HEK293 (cell line): ENCODE measurements at regions not wholly inside any gene's neighbourhood (a gene's known extent, or its start where the extent isn't known, plus 50 kb on each side); places are given as distances from the start of the nearest gene placed in this dataset.
A peak's percentile ranks its signal among the peaks of the same experiment; 100 is the strongest.

Source experiments
- CTCF ChIA-PET: fragments of 350-600 bp; formaldehyde crosslinking; extraction: SDS; loops from one replicate; lab custom pipeline; 2021; ENCODE audit warnings: antibody characterized with exemption; lab: Yijun Ruan, JAX
- POLR2A ChIA-PET: fragments of 300-600 bp; formaldehyde crosslinking; extraction: SDS; loops from one replicate; lab custom pipeline; 2020; ENCODE audit warnings: antibody characterized with exemption, inconsistent platforms; lab: Yijun Ruan, JAX
- H3K27ac ChIP-seq: fragments of 200-500 bp; sonication (Bioruptor generic); 2 replicates; pipeline ENCODE4 v1.5.1; 2014; ENCODE audit warnings: low read depth, low read length, control low read depth, inconsistent platforms; ENCODE audit errors: extremely low read depth
- H3K36me3 ChIP-seq, 2 experiments: fragments of 200-500 bp in 1 of 2; sonication (Bioruptor generic) in 1 of 2; 1 replicate in 1 of 2; 2 replicates in 1 of 2; pipeline ENCODE4 v1.5.1; 2014 to 2017; ENCODE audit warnings: inconsistent platforms in 2 of 2, low read length in 2 of 2; ENCODE audit not compliant: control insufficient read depth in 2 of 2, insufficient read depth in 1 of 2
- H3K4me1 ChIP-seq: fragments of 200-500 bp; sonication (Bioruptor generic); 2 replicates; pipeline ENCODE4 v1.5.1; 2014; ENCODE audit warnings: mild to moderate bottlenecking, low read length, inconsistent platforms; ENCODE audit not compliant: control insufficient read depth, insufficient read depth
- H3K4me3 ChIP-seq: 2 replicates; pipeline ENCODE4 v1.5.1; 2011; ENCODE audit warnings: low read depth, mild to moderate bottlenecking, control low read depth, low read length, moderate library complexity
- H3K9me3 ChIP-seq: fragments of 200-500 bp; sonication (Bioruptor generic); 2 replicates; pipeline ENCODE4 v1.5.1; 2014; ENCODE audit warnings: low read depth, low read length, inconsistent platforms; ENCODE audit not compliant: control insufficient read depth, insufficient read depth
- EGR2 ChIP-seq: fragments of 450-650 bp; formaldehyde crosslinking; IDR thresholded peaks from 2 replicates; pipeline ENCODE4 v1.5.1; 2016; ENCODE audit warnings: low read depth, missing biosample characterization, missing genetic modification characterization
- IKZF3 ChIP-seq: fragments of 450-650 bp; IDR thresholded peaks from 2 replicates; pipeline ENCODE4 v1.5.0; 2018; ENCODE audit warnings: missing biosample characterization, mild to moderate bottlenecking, missing genetic modification characterization, moderate library complexity
- KLF16 ChIP-seq: fragments of 450-650 bp; formaldehyde crosslinking; IDR thresholded peaks from 2 replicates; pipeline ENCODE4 v1.5.1; 2017; ENCODE audit warnings: missing biosample characterization, missing genetic modification characterization
- KLF9 ChIP-seq: fragments of 450-650 bp; formaldehyde crosslinking; IDR thresholded peaks from 2 replicates; pipeline ENCODE4 v1.5.1; 2016; ENCODE audit warnings: missing biosample characterization, missing genetic modification characterization, low read depth
- SALL2 ChIP-seq: fragments of 450-650 bp; formaldehyde crosslinking; IDR thresholded peaks from 2 replicates; pipeline ENCODE4 v1.5.0; 2017; ENCODE audit warnings: missing biosample characterization, mild to moderate bottlenecking, missing genetic modification characterization, borderline replicate concordance
- ZFP37 ChIP-seq: fragments of 450-650 bp; formaldehyde crosslinking; IDR thresholded peaks from 2 replicates; pipeline ENCODE4 v1.5.1; 2016; ENCODE audit warnings: missing biosample characterization, missing genetic modification characterization
- ZNF133 ChIP-seq: fragments of 450-650 bp; formaldehyde crosslinking; IDR thresholded peaks from 2 replicates; pipeline ENCODE4 v1.5.1; 2016; ENCODE audit warnings: missing biosample characterization, missing genetic modification characterization
- ZNF146 ChIP-seq: fragments of 450-650 bp; formaldehyde crosslinking; IDR thresholded peaks from 2 replicates; pipeline ENCODE4 v1.5.1; 2016; ENCODE audit warnings: missing biosample characterization, missing genetic modification characterization
- ZNF174 ChIP-seq: fragments of 450-650 bp; formaldehyde crosslinking; IDR thresholded peaks from 2 replicates; pipeline ENCODE4 v1.5.0; 2017; ENCODE audit warnings: missing biosample characterization, mild to moderate bottlenecking, missing genetic modification characterization
- ZNF184 ChIP-seq: fragments of 450-650 bp; IDR thresholded peaks from 2 replicates; pipeline ENCODE4 v1.5.1; 2018; ENCODE audit warnings: missing biosample characterization, mild to moderate bottlenecking, missing genetic modification characterization
- ZNF211 ChIP-seq: fragments of 450-650 bp; formaldehyde crosslinking; IDR thresholded peaks from 2 replicates; pipeline ENCODE4 v1.5.1; 2016; ENCODE audit warnings: low read depth, missing biosample characterization, missing genetic modification characterization
- ZNF248 ChIP-seq: fragments of 450-650 bp; formaldehyde crosslinking; IDR thresholded peaks from 2 replicates; pipeline ENCODE4 v1.5.1; 2017; ENCODE audit warnings: missing biosample characterization, missing genetic modification characterization
- ZNF548 ChIP-seq: fragments of 450-650 bp; formaldehyde crosslinking; IDR thresholded peaks from 2 replicates; pipeline ENCODE4 v1.5.1; 2016; ENCODE audit warnings: missing biosample characterization, missing genetic modification characterization
- ZNF549 ChIP-seq: fragments of 450-650 bp; IDR thresholded peaks from 2 replicates; pipeline ENCODE4 v1.5.1; 2018; ENCODE audit warnings: missing biosample characterization, missing genetic modification characterization, mild to moderate bottlenecking, inconsistent platforms, moderate library complexity
- ZNF558 ChIP-seq: fragments of 450-650 bp; formaldehyde crosslinking; IDR thresholded peaks from 2 replicates; pipeline ENCODE4 v1.5.1; 2016; ENCODE audit warnings: missing biosample characterization, missing genetic modification characterization
- ZNF629 ChIP-seq: fragments of 450-650 bp; formaldehyde crosslinking; IDR thresholded peaks from 2 replicates; pipeline ENCODE4 v1.5.1; 2017; ENCODE audit warnings: missing biosample characterization, missing genetic modification characterization
- ZNF654 ChIP-seq: fragments of 450-650 bp; formaldehyde crosslinking; IDR thresholded peaks from 2 replicates; pipeline ENCODE4 v1.5.1; 2016; ENCODE audit warnings: low read depth, missing biosample characterization, missing genetic modification characterization
- ZNF768 ChIP-seq: fragments of 450-650 bp; formaldehyde crosslinking; IDR thresholded peaks from 2 replicates; pipeline ENCODE4 v1.5.1; 2018; ENCODE audit warnings: missing biosample characterization, mild to moderate bottlenecking, missing genetic modification characterization
- TF ChIP-seq, protein P1 (sequence below): fragments of 450-650 bp; formaldehyde crosslinking; IDR thresholded peaks from 2 replicates; pipeline ENCODE4 v1.5.1; 2016; ENCODE audit warnings: missing biosample characterization, missing genetic modification characterization
- TF ChIP-seq, protein P2 (sequence below): fragments of 450-650 bp; formaldehyde crosslinking; IDR thresholded peaks from 2 replicates; pipeline ENCODE4 v1.5.1; 2016; ENCODE audit warnings: missing biosample characterization, missing genetic modification characterization
- TF ChIP-seq, protein P3 (sequence below): fragments of 450-650 bp; formaldehyde crosslinking; conservative IDR thresholded peaks from 2 replicates; pipeline ENCODE4 v1.5.1; 2016; ENCODE audit warnings: low read depth, missing biosample characterization, missing genetic modification characterization

DNA sequence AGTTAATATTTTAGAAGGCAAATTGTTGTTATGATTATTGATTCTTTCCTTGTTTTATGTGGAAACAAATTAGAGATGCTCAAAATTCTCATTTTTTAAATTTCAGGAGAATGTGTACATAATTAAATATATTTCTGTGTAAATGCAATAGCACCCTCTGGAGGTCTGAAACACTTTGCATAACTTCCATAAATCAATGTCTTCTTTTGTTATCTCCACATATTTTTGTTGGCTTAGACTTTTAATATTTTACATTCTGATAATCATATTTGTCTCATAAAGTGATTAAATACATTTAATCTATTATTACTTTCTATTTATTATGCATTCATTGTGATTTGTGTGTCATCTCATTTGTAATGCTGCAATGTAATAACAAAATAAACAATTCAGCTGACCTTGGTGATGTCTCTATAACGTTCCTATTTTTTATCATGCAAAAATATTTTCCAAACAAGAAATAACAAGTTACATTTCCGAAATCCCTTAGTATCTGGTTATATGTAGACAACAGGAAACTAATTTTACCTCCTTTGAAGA is 201.8 kb upstream of the GALNT5 start:
- Histone ChIP-seq H3K36me3 (no peaks in the 10 kb centered on the region), H3K4me1 (no peaks in the 10 kb centered on the region; the same call in 1 of the 2 replicates), H3K9me3 (no peaks in the 10 kb centered on the region), H3K27ac (no peak overlapping the region), H3K4me3 (no peak overlapping the region)
- ChIA-PET CTCF (interaction anchor here (0.6 to 1.2 kb wide), 6 partner anchors 45 to 1678 kb away, joined by 3 to 5 read pairs (median 4); no protein-coding TSS in a partner anchor), POLR2A (no interaction called here)
- TF ChIP-seq KLF9 (tag by site-specific recombination): no peak
- TF ChIP-seq EGR2 (tag by site-specific recombination): no peak
- TF ChIP-seq ZNF654 (tag by site-specific recombination): peak; percentile 32

DNA sequence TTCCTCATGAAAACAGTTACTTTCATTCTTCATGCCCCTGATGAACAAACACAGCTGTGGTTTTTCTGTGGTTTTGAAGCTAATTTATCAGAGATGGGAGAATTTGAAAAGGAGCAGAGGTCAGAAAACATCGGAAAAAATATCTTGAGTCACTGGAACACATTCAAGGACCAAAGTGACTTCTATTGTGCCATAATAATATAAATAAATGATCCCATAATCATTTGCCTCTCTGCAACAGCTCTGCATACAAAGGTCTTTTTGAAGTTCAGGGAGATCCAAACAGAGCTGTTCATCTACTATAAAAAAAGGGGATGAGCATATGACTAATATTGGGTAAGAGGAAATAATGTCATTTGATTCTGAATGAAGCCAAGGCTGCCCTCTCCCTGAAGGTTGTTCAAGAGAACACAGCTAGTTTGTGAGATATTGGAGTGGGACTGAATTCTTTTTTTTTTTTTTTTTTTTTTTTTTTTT is 201.3 kb upstream of the GALNT5 start:
- Histone ChIP-seq H3K4me1 (no peaks in the 10 kb centered on the region; the same call in 1 of the 2 replicates), H3K4me3 (no peak overlapping the region), H3K36me3 (no peaks in the 10 kb centered on the region), H3K9me3 (no peaks in the 10 kb centered on the region), H3K27ac (no peak overlapping the region)
- CTCF ChIA-PET: interaction anchor here (0.6 to 1.2 kb wide), 8 partner anchors 45 to 1679 kb away, joined by 3 to 5 read pairs (median 4); no protein-coding TSS in a partner anchor
- POLR2A ChIA-PET: no interaction called here
- TF ChIP-seq ZNF174 (tag by site-specific recombination) (no peak), ZNF549 (tag by site-specific recombination) (no peak), ZNF548 (tag by site-specific recombination) (no peak), ZNF768 (tag by site-specific recombination) (no peak), ZNF629 (no peak), ZNF558 (tag by site-specific recombination) (no peak), ZNF133 (tag by site-specific recombination) (no peak), ZFP37 (tag by site-specific recombination) (no peak), ZNF211 (tag by site-specific recombination) (no peak), ZNF248 (tag by site-specific recombination) (no peak), IKZF3 (tag by site-specific recombination) (no peak), KLF16 (no peak), ZNF146 (tag by site-specific recombination) (no peak), ZNF184 (no peak), SALL2 (no peak)
- TF ChIP-seq, protein P1, sequence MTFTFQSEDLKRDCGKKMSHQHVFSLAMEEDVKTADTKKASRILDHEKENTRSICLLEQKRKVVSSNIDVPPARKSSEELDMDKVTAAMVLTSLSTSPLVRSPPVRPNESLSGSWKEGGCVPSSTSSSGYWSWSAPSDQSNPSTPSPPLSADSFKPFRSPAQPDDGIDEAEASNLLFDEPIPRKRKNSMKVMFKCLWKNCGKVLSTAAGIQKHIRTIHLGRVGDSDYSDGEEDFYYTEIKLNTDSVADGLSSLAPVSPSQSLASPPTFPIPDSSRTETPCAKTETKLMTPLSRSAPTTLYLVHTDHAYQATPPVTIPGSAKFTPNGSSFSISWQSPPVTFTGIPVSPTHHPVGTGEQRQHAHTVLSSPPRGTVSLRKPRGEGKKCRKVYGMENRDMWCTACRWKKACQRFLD (tag by site-specific recombination): no peak
- TF ChIP-seq, protein P2, sequence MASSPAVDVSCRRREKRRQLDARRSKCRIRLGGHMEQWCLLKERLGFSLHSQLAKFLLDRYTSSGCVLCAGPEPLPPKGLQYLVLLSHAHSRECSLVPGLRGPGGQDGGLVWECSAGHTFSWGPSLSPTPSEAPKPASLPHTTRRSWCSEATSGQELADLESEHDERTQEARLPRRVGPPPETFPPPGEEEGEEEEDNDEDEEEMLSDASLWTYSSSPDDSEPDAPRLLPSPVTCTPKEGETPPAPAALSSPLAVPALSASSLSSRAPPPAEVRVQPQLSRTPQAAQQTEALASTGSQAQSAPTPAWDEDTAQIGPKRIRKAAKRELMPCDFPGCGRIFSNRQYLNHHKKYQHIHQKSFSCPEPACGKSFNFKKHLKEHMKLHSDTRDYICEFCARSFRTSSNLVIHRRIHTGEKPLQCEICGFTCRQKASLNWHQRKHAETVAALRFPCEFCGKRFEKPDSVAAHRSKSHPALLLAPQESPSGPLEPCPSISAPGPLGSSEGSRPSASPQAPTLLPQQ (tag by site-specific recombination): no peak
- TF ChIP-seq, protein P3, sequence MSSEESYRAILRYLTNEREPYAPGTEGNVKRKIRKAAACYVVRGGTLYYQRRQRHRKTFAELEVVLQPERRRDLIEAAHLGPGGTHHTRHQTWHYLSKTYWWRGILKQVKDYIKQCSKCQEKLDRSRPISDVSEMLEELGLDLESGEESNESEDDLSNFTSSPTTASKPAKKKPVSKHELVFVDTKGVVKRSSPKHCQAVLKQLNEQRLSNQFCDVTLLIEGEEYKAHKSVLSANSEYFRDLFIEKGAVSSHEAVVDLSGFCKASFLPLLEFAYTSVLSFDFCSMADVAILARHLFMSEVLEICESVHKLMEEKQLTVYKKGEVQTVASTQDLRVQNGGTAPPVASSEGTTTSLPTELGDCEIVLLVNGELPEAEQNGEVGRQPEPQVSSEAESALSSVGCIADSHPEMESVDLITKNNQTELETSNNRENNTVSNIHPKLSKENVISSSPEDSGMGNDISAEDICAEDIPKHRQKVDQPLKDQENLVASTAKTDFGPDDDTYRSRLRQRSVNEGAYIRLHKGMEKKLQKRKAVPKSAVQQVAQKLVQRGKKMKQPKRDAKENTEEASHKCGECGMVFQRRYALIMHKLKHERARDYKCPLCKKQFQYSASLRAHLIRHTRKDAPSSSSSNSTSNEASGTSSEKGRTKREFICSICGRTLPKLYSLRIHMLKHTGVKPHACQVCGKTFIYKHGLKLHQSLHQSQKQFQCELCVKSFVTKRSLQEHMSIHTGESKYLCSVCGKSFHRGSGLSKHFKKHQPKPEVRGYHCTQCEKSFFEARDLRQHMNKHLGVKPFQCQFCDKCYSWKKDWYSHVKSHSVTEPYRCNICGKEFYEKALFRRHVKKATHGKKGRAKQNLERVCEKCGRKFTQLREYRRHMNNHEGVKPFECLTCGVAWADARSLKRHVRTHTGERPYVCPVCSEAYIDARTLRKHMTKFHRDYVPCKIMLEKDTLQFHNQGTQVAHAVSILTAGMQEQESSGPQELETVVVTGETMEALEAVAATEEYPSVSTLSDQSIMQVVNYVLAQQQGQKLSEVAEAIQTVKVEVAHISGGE (tag by site-specific recombination): no peak
